ENCODE measurements at regions not wholly inside any gene's neighbourhood (a gene's known extent, or its start where the extent isn't known, plus 50 kb on each side); places are given as distances from the start of the nearest gene placed in this dataset.

GRCh38 chr11:104352036-104352435 is 188.1 kb upstream of the PDGFD start:
- TF ChIP-seq CTCF (IDR thresholded peaks at IDR 0.05; ENCODE audit: control extremely low read depth in 1 of 3, insufficient read depth in 1 of 3, low read depth in 1 of 3, low read length in 3 of 3) = no peak
- no peak for TF ChIP-seq HDAC6 (IDR thresholded peaks at IDR 0.05; ENCODE audit: low read depth, low read length)
- no peak for TF ChIP-seq ZNF274 (IDR thresholded peaks at IDR 0.05; ENCODE audit: borderline replicate concordance, extremely low read depth, low read length)

All from H1 (cell line).